AG10803 (cell line): ENCODE measurements at regions not wholly inside any gene's neighbourhood (a gene's known extent, or its start where the extent isn't known, plus 50 kb on each side); places are given as distances from the start of the nearest gene placed in this dataset.

Source experiments
- DNase-seq: peaks from one replicate; pipeline ENCODE4 v3.0.0; 2010; ENCODE audit warnings: low read depth
- H3K4me3 ChIP-seq: 2 replicates; pipeline ENCODE4 v1.5.1; 2011; ENCODE audit warnings: mild to moderate bottlenecking, low read length, control low read depth
- TF ChIP-seq, protein P1 (sequence below): conservative IDR thresholded peaks from 2 replicates; pipeline ENCODE4 v1.5.1; 2011; ENCODE audit warnings: mild to moderate bottlenecking, low read length, control low read depth, inconsistent platforms

DNA sequence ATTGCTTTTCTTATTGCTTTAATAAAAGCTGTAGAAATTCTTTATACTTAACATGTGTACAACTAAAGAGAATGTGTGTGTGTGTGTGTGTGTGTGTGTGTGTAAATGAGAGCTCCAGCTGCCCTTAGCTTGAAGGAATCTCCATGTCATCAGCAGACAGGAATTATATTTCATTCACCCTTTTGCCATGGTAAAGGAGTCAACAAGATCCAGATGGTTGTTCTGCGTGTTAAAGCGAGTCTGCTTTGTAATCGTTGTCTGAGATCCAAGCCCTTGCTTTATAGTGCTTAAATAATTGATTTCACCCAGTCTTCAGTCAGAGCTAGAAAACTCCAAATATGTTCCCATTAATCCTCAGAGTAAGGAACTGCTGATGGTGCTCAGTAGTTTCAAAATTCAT is 285.5 kb downstream of the PDGFC start:
- H3K4me3 ChIP-seq = no peak overlapping the region
- TF ChIP-seq, protein P1, sequence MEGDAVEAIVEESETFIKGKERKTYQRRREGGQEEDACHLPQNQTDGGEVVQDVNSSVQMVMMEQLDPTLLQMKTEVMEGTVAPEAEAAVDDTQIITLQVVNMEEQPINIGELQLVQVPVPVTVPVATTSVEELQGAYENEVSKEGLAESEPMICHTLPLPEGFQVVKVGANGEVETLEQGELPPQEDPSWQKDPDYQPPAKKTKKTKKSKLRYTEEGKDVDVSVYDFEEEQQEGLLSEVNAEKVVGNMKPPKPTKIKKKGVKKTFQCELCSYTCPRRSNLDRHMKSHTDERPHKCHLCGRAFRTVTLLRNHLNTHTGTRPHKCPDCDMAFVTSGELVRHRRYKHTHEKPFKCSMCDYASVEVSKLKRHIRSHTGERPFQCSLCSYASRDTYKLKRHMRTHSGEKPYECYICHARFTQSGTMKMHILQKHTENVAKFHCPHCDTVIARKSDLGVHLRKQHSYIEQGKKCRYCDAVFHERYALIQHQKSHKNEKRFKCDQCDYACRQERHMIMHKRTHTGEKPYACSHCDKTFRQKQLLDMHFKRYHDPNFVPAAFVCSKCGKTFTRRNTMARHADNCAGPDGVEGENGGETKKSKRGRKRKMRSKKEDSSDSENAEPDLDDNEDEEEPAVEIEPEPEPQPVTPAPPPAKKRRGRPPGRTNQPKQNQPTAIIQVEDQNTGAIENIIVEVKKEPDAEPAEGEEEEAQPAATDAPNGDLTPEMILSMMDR = no peak
- DNase-seq = peak; percentile 100

DNA sequence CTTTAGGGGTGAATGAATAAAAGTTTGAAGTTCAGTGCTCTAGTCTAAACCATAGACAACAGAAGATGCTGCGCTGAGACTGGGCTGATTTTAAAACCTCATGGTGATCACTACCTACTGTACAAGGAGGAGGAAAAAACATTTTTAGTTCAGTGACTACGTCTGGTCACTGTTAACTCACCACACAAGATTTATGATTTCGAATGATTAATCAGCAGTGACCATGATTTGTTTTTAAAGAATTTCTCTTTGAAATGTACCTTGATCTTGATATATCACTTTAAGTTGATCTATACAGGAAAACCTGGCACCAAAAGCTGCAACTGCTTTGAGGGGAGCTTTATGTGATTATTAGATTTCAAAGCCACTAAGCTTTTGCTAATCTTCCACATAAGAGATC is 286.3 kb downstream of the PDGFC start:
- H3K4me3 ChIP-seq = no peak overlapping the region
- no peak for DNase-seq
- TF ChIP-seq, protein P1 = no peak

- no peak overlapping the region for H3K4me3 ChIP-seq
Observed at GRCh38 chr4:156677656-156678055, 293.9 kb downstream of the PDGFC start.

GRCh38 chr4:156677131-156677531 is 294.5 kb downstream of the PDGFC start:
- TF ChIP-seq, protein P1 = peak; percentile 48
- peak; percentile 75 for DNase-seq
- no peak overlapping the region for H3K4me3 ChIP-seq

More at GRCh38 chr4:156677656-156678055, 293.9 kb downstream of the PDGFC start:
- DNase-seq = no peak
- TF ChIP-seq, protein P1 = no peak

DNA sequence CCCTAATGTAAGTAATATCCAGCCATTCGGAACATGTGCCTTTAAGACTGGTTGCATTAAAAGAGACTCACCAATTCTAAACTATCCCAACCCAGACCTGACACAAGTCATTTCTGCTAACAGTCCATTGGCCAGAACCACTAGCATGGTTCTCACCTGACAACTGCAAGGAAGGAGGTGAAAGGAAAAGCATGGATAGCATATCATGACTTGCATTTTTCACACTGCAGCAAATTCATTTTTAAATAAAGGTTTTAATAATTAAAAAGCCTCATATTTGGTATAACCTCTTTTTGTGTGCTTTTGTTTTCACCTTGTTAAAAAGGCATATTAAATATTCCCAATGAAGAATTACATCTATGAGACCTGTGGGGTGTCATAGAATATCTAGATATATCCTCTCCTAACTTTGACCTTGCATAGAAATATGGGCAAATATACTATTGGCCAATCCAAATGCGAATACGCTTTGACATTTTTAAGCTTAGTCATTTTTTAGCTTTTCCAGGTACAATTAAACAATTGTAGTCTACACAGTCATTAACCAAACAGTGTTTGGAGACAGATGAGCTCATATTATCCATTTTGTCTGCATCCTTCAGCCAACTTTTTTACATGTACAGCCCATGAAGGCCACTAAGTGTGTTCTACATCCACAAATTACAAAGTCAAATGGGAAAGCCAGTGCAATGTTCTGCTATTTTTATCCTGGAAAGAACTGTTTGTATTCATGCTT is 295.3 kb downstream of the PDGFC start:
- TF ChIP-seq, protein P1 = no peak
- no peak overlapping the region for H3K4me3 ChIP-seq
- DNase-seq = no peak

DNA sequence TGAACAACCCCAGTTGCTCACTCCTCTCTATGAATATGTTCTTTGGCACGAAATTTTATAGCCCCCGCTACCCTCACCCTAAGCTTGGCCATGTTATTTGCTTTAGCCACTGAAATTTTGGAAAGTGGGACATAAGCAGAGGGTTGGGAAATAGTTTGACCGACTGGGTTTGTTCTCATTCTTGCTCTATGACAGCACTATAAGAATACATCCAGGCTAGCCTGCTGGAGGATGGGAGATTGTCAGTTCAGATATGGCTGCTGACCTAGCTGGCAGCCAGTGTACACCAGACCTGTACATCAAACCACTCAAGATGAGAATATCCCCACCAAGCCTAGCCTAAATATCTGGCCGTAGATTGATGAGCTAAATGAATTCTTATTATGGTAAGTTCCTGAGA is 298.1 kb downstream of the PDGFC start:
- H3K4me3 ChIP-seq = no peak overlapping the region
- TF ChIP-seq, protein P1 = no peak
- DNase-seq = peak; percentile 50
